Nephron progenitor cell (in vitro differentiated cells): ENCODE measurements at regions not wholly inside any gene's neighbourhood (a gene's known extent, or its start where the extent isn't known, plus 50 kb on each side); places are given as distances from the start of the nearest gene placed in this dataset.

Source experiments
- DNase-seq: peaks from one replicate; pipeline ENCODE4 v3.0.0; 2021
- H3K27ac Mint-ChIP-seq: 2 replicates; pipeline ENCODE4 v1.8.0; 2021; ENCODE audit warnings: mild to moderate bottlenecking, moderate library complexity, mixed read lengths
- H3K27me3 Mint-ChIP-seq: 2 replicates; pipeline ENCODE4 v1.8.0; 2021; ENCODE audit warnings: mild to moderate bottlenecking, low read depth, mixed read lengths; ENCODE audit not compliant: poor library complexity
- H3K36me3 Mint-ChIP-seq: 2 replicates; pipeline ENCODE4 v1.8.0; 2021; ENCODE audit warnings: low read depth, mixed read lengths
- H3K4me1 Mint-ChIP-seq: 2 replicates; pipeline ENCODE4 v1.8.0; 2021; ENCODE audit warnings: mixed read lengths
- H3K4me3 Mint-ChIP-seq: 2 replicates; pipeline ENCODE4 v1.8.0; 2021; ENCODE audit warnings: mild to moderate bottlenecking, moderate library complexity, mixed read lengths
- H3K9me3 Mint-ChIP-seq: 2 replicates; pipeline ENCODE4 v1.8.0; 2021; ENCODE audit warnings: mild to moderate bottlenecking, moderate library complexity, mixed read lengths
- CTCF ChIP-seq: fragments of 200-600 bp; sonication (generic); IDR thresholded peaks from 2 replicates; pipeline ENCODE4 v1.5.0; 2021; ENCODE audit warnings: antibody characterized with exemption

GRCh38 chr3:76941376-76941775 is 98.5 kb upstream of the ROBO2 start:
- no peaks in the 10 kb centered on the region for H3K9me3 Mint-ChIP-seq
- no peaks in the 10 kb centered on the region for H3K27me3 Mint-ChIP-seq
- TF ChIP-seq CTCF: no peak
- peaks cover 25% of the 10 kb centered on the region for H3K4me1 Mint-ChIP-seq
- H3K27ac Mint-ChIP-seq: no peak overlapping the region
- H3K4me3 Mint-ChIP-seq: no peak overlapping the region
- no peak for DNase-seq
- no peaks in the 10 kb centered on the region for H3K36me3 Mint-ChIP-seq

- H3K27ac Mint-ChIP-seq: peak overlapping the region; percentile 25
- no peak for DNase-seq
- peaks cover 25% of the 10 kb centered on the region for H3K4me1 Mint-ChIP-seq
- no peak for TF ChIP-seq CTCF
- H3K4me3 Mint-ChIP-seq: no peak overlapping the region
- no peaks in the 10 kb centered on the region for H3K27me3 Mint-ChIP-seq
- no peaks in the 10 kb centered on the region for H3K36me3 Mint-ChIP-seq
- peaks cover 4% of the 10 kb centered on the region for H3K9me3 Mint-ChIP-seq
These were observed 97.8 kb upstream of the ROBO2 start for GRCh38 chr3:76942101-76942500.

GRCh38 chr3:76943058-76943457 is 96.8 kb upstream of the ROBO2 start:
- H3K4me1 Mint-ChIP-seq: peaks cover 25% of the 10 kb centered on the region
- H3K9me3 Mint-ChIP-seq: peaks cover 4% of the 10 kb centered on the region
- no peaks in the 10 kb centered on the region for H3K27me3 Mint-ChIP-seq

GRCh38 chr3:76943671-76944070 is 96.2 kb upstream of the ROBO2 start:
- no peak for TF ChIP-seq CTCF
- Mint-ChIP-seq H3K4me1 (peaks cover 25% of the 10 kb centered on the region), H3K27me3 (no peaks in the 10 kb centered on the region), H3K27ac (no peak overlapping the region), H3K4me3 (no peak overlapping the region), H3K9me3 (peaks cover 4% of the 10 kb centered on the region), H3K36me3 (no peaks in the 10 kb centered on the region)
- no peak for DNase-seq

More at GRCh38 chr3:76943058-76943457, 96.8 kb upstream of the ROBO2 start:
- no peak for TF ChIP-seq CTCF
- DNase-seq: no peak
- H3K4me3 Mint-ChIP-seq: no peak overlapping the region
- H3K27ac Mint-ChIP-seq: no peak overlapping the region
- no peaks in the 10 kb centered on the region for H3K36me3 Mint-ChIP-seq

- H3K36me3 Mint-ChIP-seq: no peaks in the 10 kb centered on the region
- H3K4me1 Mint-ChIP-seq: no peaks in the 10 kb centered on the region
- no peak overlapping the region for H3K27ac Mint-ChIP-seq
- peaks cover 5% of the 10 kb centered on the region for H3K27me3 Mint-ChIP-seq
- no peak for DNase-seq
- no peak overlapping the region for H3K4me3 Mint-ChIP-seq
- H3K9me3 Mint-ChIP-seq: peaks cover 4% of the 10 kb centered on the region
- TF ChIP-seq CTCF: no peak
These were observed 90.9 kb upstream of the ROBO2 start for GRCh38 chr3:76949033-76949432.

- no peak for DNase-seq
- peaks cover 5% of the 10 kb centered on the region for H3K27me3 Mint-ChIP-seq
- peaks cover 4% of the 10 kb centered on the region for H3K9me3 Mint-ChIP-seq
- H3K27ac Mint-ChIP-seq: peak overlapping the region; percentile 80
- H3K4me3 Mint-ChIP-seq: no peak overlapping the region
- no peaks in the 10 kb centered on the region for H3K4me1 Mint-ChIP-seq
- no peak for TF ChIP-seq CTCF
- no peaks in the 10 kb centered on the region for H3K36me3 Mint-ChIP-seq
These were observed 90.4 kb upstream of the ROBO2 start for GRCh38 chr3:76949462-76949861.
